T-helper 17 cell (primary cell): ENCODE measurements at regions not wholly inside any gene's neighbourhood (a gene's known extent, or its start where the extent isn't known, plus 50 kb on each side); places are given as distances from the start of the nearest gene placed in this dataset.

Experiments used
- ATAC-seq: fragments of 150-1000 bp; cut with Tn5 transposase; 2 replicates; pipeline ENCODE4 v1.10.0; 2021; ENCODE audit warnings: mild to moderate bottlenecking, moderate library complexity
- DNase-seq, 3 donors: peaks; one replicate each; pipeline versions ENCODE4 v3.0.0 to v3.0.0-alpha.2; 2020 to 2021
- H3K9me3 ChIP-seq: one replicate; pipeline ENCODE4 v1.7.0; 2013; ENCODE audit warnings: low read length, mild to moderate bottlenecking; ENCODE audit not compliant: control insufficient read depth, poor library complexity, severe bottlenecking
- H3K27ac Mint-ChIP-seq: one replicate; pipeline ENCODE4 v1.8.0; 2022; ENCODE audit warnings: mild to moderate bottlenecking, moderate library complexity, mixed read lengths
- H3K27me3 Mint-ChIP-seq: one replicate; pipeline ENCODE4 v1.8.0; 2022; ENCODE audit warnings: mixed read lengths
- H3K36me3 Mint-ChIP-seq: one replicate; pipeline ENCODE4 v1.8.0; 2022; ENCODE audit warnings: low read depth, mixed read lengths
- H3K4me1 Mint-ChIP-seq: one replicate; pipeline ENCODE4 v1.8.0; 2022; ENCODE audit warnings: mild to moderate bottlenecking, mixed read lengths
- H3K4me3 Mint-ChIP-seq: one replicate; pipeline ENCODE4 v1.8.0; 2022; ENCODE audit warnings: mild to moderate bottlenecking, moderate library complexity, mixed read lengths

DNA sequence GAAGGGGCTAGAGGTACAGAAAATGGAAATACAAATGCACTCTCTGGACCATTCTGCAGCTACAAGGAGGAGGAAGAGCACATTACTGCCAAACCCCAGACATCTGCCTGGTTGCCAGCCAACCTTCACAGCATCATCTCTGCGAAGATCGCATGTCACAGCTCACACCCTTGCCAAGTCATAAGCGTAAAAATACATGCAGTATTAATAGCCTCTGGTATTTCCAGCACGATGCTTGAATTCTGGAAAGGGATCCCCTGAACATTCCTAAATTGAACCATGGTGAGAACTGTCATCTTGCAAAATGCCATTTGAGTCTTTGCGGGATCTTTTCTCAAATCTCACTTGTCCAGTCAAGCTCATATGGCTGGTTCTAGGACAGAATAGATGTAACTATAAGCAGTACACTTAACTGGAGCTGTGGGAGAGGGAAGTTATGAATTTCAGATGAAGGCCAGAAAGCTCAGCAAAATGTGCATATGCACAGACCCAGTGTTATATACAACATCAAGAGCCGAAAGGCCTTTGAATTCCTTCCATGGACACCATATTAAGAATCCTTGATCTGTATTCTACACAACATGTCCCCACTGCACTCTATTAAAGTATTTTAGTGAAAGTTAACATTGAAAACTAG is 211.6 kb downstream of the DUSP6 start:
- H3K27me3 Mint-ChIP-seq, result no peaks in the 10 kb centered on the region
- H3K27ac Mint-ChIP-seq, result no peak overlapping the region

GRCh38 chr12:89140141-89140540 is 212.2 kb downstream of the DUSP6 start:
- no peak for DNase-seq
- no peaks in the 10 kb centered on the region for H3K27me3 Mint-ChIP-seq
- H3K9me3 ChIP-seq, result no peaks in the 10 kb centered on the region
- ATAC-seq, result no peak
- no peaks in the 10 kb centered on the region for H3K36me3 Mint-ChIP-seq
- no peaks in the 10 kb centered on the region for H3K4me1 Mint-ChIP-seq
- no peak overlapping the region for H3K4me3 Mint-ChIP-seq
- H3K27ac Mint-ChIP-seq, result no peak overlapping the region

More for the DNA sequence above, 211.6 kb downstream of the DUSP6 start:
- Mint-ChIP-seq H3K4me1 (no peaks in the 10 kb centered on the region), H3K4me3 (no peak overlapping the region), H3K36me3 (no peaks in the 10 kb centered on the region)
- no peaks in the 10 kb centered on the region for H3K9me3 ChIP-seq
- DNase-seq (no peak), ATAC-seq (no peak)

DNA sequence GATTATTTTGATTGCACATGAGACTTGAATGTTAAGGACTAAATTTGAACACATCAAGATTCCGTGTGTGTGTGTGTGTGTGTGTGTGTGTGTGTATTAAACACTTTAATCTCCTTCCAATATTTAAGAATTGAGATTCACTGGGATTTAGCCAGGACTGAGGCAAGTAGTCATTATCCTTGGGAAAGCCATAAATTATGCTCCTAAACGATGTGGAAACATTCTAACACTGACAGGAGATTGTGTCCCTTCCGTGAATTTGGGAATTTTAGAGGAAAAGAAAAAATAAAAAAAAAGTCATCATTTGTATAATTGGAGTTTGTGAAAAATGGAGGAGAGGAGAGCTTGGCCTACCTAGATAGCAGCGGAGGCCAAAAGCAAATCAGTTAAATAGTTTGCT is 212.9 kb downstream of the DUSP6 start:
- ATAC-seq, result no peak
- no peak for DNase-seq
- H3K27me3 Mint-ChIP-seq, result no peaks in the 10 kb centered on the region
- H3K9me3 ChIP-seq, result no peaks in the 10 kb centered on the region
- no peak overlapping the region for H3K27ac Mint-ChIP-seq
- H3K4me1 Mint-ChIP-seq, result no peaks in the 10 kb centered on the region
- H3K4me3 Mint-ChIP-seq, result no peak overlapping the region
- H3K36me3 Mint-ChIP-seq, result no peaks in the 10 kb centered on the region

DNA sequence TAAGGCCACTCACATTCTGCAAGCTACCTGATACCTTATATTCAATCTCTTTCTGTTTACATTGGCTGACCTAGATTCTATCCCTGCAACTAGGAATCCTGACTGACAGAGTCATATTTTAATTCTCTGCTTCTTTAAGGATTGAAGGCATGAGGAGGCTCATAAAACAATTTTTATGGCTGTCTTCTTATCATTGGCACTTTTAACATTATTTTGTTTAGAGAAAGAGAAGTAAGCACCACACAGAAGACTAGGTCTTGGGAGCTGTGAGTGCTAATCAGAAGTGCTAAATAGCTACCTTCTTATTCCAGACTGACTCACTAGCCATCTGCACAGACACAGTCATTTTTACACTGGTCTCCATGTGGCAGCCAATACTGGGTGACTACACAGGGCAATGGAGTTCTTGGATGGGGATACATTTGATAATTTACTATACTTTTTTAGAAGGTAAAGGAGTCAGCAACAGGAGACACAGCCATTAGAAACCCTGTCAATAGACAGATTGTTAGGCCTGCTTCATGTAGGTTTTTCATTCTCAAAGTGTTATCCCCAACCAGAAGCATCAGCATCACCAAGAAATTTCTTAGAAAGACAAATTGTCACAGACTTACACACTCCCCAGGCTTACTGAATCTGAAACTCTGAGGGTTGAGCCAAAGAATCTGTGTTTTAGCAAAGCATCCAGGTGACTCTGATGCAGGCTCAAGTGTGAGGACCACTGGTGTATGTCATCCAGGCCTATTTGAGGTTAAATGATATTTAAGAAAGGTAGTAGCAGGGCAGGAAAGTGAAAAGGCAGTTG is 214.1 kb downstream of the DUSP6 start:
- Mint-ChIP-seq H3K4me1 (no peaks in the 10 kb centered on the region), H3K36me3 (no peaks in the 10 kb centered on the region), H3K4me3 (no peak overlapping the region), H3K27ac (no peak overlapping the region), H3K27me3 (no peaks in the 10 kb centered on the region)
- no peak for ATAC-seq
- H3K9me3 ChIP-seq, result no peaks in the 10 kb centered on the region
- no peak for DNase-seq

DNA sequence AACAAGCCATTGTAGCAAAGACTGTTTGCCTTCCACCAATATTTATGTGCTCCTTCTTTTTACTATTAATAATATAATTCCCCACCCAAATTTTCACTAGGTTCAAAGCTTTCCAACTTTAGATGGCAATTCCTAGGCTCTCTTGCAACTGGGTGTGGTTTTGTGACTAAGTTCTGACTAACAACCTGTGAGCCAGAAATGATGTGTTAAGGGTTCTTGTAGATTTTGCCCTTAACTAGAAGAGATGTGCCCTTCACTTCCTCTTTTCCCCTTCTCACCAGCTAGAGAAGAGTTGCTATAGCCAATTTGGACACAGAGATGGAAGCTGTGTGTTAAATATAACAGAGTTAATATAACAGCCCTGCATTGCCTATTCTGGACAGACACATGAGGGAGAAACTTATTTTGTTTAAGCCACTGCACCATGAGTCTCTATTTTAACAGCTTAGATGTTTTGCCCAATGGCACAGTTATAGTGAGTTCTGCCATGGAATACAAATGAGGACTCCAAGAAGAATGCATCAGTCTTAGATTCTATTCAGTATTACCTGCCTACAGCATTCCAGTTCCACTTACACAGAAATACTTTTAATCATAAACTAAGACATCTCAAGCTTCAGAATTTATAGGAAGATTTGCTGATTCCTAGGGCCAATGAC is 216.2 kb downstream of the DUSP6 start:
- no peak for ATAC-seq
- Mint-ChIP-seq H3K4me1 (no peaks in the 10 kb centered on the region), H3K27ac (no peak overlapping the region), H3K27me3 (no peaks in the 10 kb centered on the region), H3K4me3 (no peak overlapping the region), H3K36me3 (no peaks in the 10 kb centered on the region)
- no peaks in the 10 kb centered on the region for H3K9me3 ChIP-seq
- DNase-seq, result no peak

- no peak overlapping the region for H3K4me3 Mint-ChIP-seq
- no peak for ATAC-seq
- DNase-seq, result no peak
- H3K9me3 ChIP-seq, result no peaks in the 10 kb centered on the region
- no peaks in the 10 kb centered on the region for H3K27me3 Mint-ChIP-seq
- no peak overlapping the region for H3K27ac Mint-ChIP-seq
- no peaks in the 10 kb centered on the region for H3K4me1 Mint-ChIP-seq
- H3K36me3 Mint-ChIP-seq, result no peaks in the 10 kb centered on the region
These were observed 218.0 kb downstream of the DUSP6 start for GRCh38 chr12:89134213-89134770.

- no peaks in the 10 kb centered on the region for H3K36me3 Mint-ChIP-seq
- no peaks in the 10 kb centered on the region for H3K27me3 Mint-ChIP-seq
- ATAC-seq, result no peak
- no peaks in the 10 kb centered on the region for H3K9me3 ChIP-seq
- H3K4me3 Mint-ChIP-seq, result no peak overlapping the region
- no peak for DNase-seq
- H3K4me1 Mint-ChIP-seq, result no peaks in the 10 kb centered on the region
- H3K27ac Mint-ChIP-seq, result no peak overlapping the region
These were observed 223.0 kb downstream of the DUSP6 start for GRCh38 chr12:89129167-89129870.

DNA sequence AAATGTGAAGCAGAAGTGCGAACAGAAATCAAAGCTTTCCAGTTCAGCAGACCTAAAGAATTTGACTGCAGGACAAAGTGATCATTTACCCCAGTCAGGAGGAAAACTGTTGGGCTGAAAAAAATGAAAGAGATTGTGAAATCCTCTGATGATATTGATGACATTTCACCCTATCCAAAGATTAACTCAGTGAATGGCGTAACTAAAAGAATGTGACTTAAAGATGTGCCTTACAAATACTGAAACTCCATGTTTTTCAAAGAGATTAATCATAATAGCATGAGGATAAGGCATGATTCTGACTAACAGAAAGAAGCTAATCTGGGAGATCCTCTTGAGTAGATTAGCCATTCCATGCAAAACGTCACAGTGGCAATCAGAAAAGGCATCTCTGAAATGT is 225.6 kb downstream of the DUSP6 start:
- no peak overlapping the region for H3K27ac Mint-ChIP-seq
- H3K27me3 Mint-ChIP-seq, result no peaks in the 10 kb centered on the region
- no peak overlapping the region for H3K4me3 Mint-ChIP-seq
- no peaks in the 10 kb centered on the region for H3K9me3 ChIP-seq
- ATAC-seq, result no peak
- no peaks in the 10 kb centered on the region for H3K36me3 Mint-ChIP-seq
- DNase-seq, result no peak
- no peaks in the 10 kb centered on the region for H3K4me1 Mint-ChIP-seq

- peaks cover 2% of the 10 kb centered on the region for H3K4me1 Mint-ChIP-seq
- DNase-seq, result no peak
- H3K36me3 Mint-ChIP-seq, result peaks cover 2% of the 10 kb centered on the region
- no peak overlapping the region for H3K27ac Mint-ChIP-seq
- no peaks in the 10 kb centered on the region for H3K9me3 ChIP-seq
- H3K27me3 Mint-ChIP-seq, result peaks cover 8% of the 10 kb centered on the region
- ATAC-seq, result no peak
- no peak overlapping the region for H3K4me3 Mint-ChIP-seq
These were observed 229.4 kb downstream of the DUSP6 start for GRCh38 chr12:89122852-89123251.

- no peaks in the 10 kb centered on the region for H3K9me3 ChIP-seq
- Mint-ChIP-seq H3K27ac (no peak overlapping the region), H3K4me1 (peaks cover 4% of the 10 kb centered on the region), H3K4me3 (no peak overlapping the region), H3K36me3 (peaks cover 2% of the 10 kb centered on the region), H3K27me3 (peaks cover 8% of the 10 kb centered on the region)
- DNase-seq, result no peak
- no peak for ATAC-seq
These were observed 234.8 kb downstream of the DUSP6 start for GRCh38 chr12:89117448-89118034.

DNA sequence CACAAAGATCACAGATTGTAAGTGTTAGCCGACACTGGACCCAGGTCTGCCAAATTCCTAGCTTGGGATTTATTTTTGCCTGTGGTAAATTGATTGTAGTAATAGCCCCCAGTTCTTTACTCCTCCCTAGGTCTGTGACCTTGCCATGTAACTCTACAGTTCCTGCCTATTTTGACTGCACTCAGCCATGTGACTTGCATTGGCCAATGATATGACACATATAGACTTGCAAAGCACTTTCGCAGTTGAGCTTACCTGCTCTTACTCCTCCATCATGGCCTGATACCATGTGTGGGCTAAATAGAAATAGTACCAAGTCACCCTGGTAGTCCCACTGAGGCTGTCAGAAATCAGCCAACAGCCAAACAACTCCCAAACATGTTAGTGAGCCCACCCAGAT is 240.3 kb downstream of the DUSP6 start:
- H3K27ac Mint-ChIP-seq, result no peak overlapping the region
- no peaks in the 10 kb centered on the region for H3K27me3 Mint-ChIP-seq
- no peaks in the 10 kb centered on the region for H3K9me3 ChIP-seq
- ATAC-seq, result no peak
- no peaks in the 10 kb centered on the region for H3K4me1 Mint-ChIP-seq
- no peaks in the 10 kb centered on the region for H3K36me3 Mint-ChIP-seq
- no peak overlapping the region for H3K4me3 Mint-ChIP-seq
- DNase-seq, result no peak

DNA sequence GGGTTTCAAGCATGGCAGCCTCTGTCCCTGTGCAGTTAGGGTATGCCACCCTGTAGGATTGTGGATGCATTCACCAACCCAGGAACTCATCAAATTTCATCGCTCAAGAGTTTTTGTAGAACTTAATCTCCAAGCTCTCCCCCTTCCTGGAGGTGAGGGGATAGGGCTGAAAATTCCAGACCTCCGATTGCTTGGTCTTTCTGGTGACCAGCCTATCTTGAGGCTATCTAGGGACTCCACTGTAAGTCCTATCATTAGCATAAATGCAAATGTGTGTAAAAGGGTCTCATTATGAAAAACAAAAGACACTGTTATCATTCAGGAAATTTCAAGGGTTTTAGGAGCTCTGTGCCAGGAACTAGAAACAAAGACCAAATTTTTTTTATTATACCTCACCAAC is 244.0 kb downstream of the DUSP6 start:
- H3K27ac Mint-ChIP-seq, result no peak overlapping the region
- ATAC-seq (no peak), DNase-seq (no peak)

GRCh38 chr12:89106950-89107349 is 245.4 kb downstream of the DUSP6 start:
- ATAC-seq (no peak), DNase-seq (no peak)
- Mint-ChIP-seq H3K27me3 (no peaks in the 10 kb centered on the region), H3K27ac (no peak overlapping the region), H3K36me3 (no peaks in the 10 kb centered on the region), H3K4me1 (no peaks in the 10 kb centered on the region), H3K4me3 (no peak overlapping the region)
- no peaks in the 10 kb centered on the region for H3K9me3 ChIP-seq

More for the DNA sequence above, 244.0 kb downstream of the DUSP6 start:
- H3K36me3 Mint-ChIP-seq, result no peaks in the 10 kb centered on the region
- no peaks in the 10 kb centered on the region for H3K27me3 Mint-ChIP-seq
- no peaks in the 10 kb centered on the region for H3K4me1 Mint-ChIP-seq
- H3K9me3 ChIP-seq, result no peaks in the 10 kb centered on the region
- no peak overlapping the region for H3K4me3 Mint-ChIP-seq
